Stimulated activated CD4-positive, alpha-beta T cell treated with anti-CD3 and anti-CD28 coated beads, Interleukin-12 subunit alpha, Interleukin-12 subunit beta, amount 100 ng/mL, for 48 hours (primary cell): ENCODE measurements at regions not wholly inside any gene's neighbourhood (a gene's known extent, or its start where the extent isn't known, plus 50 kb on each side); places are given as distances from the start of the nearest gene placed in this dataset.

Experiments used
- DNase-seq, 3 donors: peaks; one replicate each; pipeline ENCODE4 v3.0.0-alpha.2; 2020; ENCODE audit warnings: low read depth in 2 of 3, low spot score in 1 of 3

DNA sequence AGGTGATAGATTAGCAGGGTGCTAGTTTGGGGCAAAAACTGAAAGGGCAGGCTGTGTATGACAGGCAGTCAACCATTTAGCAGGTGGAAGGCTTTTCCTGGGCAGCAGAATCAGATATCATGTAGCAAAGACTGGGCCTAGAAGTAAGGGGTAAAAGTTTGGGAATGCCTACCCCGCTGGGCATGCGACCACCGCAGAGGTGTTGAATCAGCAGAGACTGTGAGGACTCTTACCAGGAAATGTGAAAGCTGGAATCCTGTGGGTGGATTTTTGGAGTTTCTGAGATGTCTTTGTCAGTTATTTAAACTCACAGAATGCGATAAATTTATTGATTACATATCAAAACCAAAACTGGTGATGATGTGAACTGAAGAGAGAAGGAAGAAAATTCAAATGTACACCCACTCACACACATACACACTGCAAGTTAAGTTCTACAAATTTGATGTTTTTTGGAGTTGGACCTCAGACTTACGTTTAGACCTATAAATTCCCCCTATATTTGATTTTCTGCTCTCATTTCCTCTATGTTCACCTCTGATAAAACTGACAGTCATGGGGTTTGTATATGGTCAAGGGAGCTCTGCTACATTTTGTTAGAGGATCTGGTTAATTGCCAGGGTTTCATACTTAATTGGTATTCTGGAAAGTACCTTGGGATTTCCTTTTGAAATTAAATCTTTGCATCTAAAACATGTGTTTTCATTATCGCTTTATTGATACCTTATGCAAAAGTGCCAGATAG, 333.6 kb downstream of the CSNK1G3 start:
- no peak for DNase-seq

DNA sequence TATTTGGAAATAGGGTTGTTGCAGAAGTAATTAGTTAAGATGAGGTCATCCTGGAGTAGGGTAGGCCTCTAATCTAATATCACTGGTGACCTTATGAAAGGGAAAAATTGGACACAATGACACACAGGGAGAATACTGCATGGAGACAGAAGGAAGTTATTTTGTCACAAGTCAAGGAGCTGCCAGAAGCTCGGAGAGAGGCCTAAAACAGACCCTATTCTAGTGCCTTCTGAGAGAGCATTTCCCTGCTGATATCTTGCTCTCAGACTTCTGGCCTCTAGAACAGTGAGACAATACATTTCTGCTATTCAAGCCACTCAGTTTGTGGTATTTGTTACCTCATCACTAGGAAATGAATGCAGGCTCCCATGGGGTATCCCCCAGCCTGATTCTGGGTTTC, 332.9 kb downstream of the CSNK1G3 start:
- DNase-seq, result no peak

DNA sequence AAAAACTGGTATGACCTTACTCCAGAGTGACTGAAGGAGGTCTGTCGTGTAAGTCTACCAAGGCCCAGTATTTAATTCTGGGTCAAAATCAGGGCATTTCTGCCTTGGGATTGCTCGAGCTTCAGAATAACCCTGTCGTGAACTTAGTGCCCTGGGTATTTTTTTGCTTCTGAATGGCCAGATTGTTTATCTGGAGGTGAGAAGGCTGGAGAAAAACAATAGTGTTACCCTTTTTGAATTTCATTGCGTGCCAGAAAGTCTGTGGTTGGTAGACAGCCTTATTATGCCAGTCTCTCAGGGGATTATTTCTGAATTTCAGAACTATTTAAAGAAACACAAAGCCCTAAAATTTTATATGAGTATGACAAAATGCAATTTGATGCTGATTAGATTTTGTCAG, 323.4 kb downstream of the CSNK1G3 start:
- no peak for DNase-seq

- no peak for DNase-seq
Observed at GRCh38 chr5:123830575-123830974, 318.6 kb downstream of the CSNK1G3 start.

GRCh38 chr5:123827811-123828210, 315.8 kb downstream of the CSNK1G3 start:
- no peak for DNase-seq

DNA sequence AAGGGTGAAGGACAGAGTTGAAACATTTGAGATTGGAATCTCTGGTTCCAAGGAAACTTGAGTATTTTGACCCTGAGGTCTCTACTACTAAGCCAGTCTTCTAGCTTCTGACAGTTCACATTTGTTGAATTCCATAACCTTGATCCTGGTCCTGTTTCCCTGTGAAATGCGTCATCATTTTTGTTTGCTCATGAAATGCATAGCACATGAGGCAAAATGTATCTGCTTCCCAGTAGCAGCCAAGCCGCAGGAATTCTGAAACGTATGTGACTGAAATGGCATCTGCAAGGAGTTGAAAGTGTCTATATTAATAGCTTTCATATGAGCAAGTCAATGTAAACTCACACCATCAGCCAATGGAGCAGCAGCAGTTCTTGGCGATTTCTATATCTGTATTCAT, 307.9 kb downstream of the CSNK1G3 start:
- DNase-seq, result no peak

GRCh38 chr5:123819386-123819785, 307.4 kb downstream of the CSNK1G3 start:
- no peak for DNase-seq

- DNase-seq, result no peak
Observed at GRCh38 chr5:123817267-123817666, 305.3 kb downstream of the CSNK1G3 start.

- DNase-seq, result no peak
Observed at GRCh38 chr5:123814801-123815470, 303.0 kb downstream of the CSNK1G3 start.

GRCh38 chr5:123813937-123814624, 302.1 kb downstream of the CSNK1G3 start:
- DNase-seq, result no peak

DNA sequence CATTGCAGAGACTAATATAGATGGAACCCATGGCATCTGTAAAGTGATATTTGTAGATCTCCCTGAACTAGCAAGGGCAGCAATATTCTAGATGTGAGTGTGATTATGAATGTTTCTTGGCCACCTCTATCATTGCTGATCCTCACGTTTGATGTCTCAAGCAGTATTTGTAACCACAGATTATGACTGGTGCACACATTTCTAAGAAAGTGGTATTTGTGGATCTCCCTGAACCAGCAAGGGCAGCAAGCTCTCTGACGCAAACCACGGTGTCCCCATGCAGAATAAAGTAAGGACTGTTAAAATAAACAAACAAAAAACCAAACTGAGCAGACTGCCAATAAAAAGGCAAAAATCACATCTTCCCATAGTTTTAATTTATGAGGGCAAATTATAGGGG, 301.3 kb downstream of the CSNK1G3 start:
- no peak for DNase-seq

GRCh38 chr5:123811831-123812230, 299.9 kb downstream of the CSNK1G3 start:
- DNase-seq, result no peak

DNA sequence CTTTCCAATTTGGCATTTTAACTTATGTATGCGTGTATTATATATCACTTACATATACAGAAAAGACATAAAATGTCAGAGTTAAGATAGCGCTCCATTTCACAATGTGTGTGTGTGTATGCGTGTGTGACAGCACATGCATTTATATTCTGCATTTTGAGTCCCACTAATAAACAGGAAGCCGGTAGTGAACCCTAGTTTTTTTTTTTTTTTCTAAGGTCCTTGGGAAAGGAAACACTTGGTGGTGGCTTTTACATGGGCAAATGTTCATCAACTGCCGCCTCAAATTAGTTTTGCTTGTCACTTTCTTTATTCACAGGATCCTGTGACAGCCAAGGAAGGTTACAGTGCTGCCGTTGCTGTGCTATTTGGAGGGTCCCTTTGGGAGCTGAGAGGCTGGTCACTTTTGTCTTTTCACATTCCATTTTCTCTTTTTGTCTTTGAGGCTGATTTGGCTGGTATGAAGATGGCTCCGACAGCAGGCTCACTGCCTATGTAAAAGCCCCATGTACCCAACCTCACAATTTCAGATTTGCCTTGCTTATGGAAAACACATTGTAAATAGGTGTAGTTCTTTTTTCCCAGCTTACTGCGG, 298.9 kb downstream of the CSNK1G3 start:
- no peak for DNase-seq

DNA sequence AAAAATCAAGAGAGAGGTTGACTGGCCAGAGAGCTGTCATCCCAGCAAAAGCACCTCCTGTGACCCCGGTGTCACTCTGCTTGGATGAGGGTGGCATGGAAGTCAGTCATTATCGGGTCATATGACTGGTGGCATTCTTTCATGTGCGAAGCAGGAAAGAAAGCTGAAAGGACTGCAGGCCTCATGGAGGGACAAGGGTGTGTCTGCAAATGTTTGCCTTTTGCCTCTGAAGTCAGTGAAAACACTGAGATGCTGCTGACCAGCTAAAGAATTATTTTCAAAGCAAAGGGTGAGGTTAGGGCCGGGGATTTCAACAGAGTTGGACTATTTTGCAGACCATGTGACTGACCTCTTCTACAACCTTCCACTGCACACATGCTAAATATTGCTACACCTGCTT, 298.3 kb downstream of the CSNK1G3 start:
- no peak for DNase-seq

DNA sequence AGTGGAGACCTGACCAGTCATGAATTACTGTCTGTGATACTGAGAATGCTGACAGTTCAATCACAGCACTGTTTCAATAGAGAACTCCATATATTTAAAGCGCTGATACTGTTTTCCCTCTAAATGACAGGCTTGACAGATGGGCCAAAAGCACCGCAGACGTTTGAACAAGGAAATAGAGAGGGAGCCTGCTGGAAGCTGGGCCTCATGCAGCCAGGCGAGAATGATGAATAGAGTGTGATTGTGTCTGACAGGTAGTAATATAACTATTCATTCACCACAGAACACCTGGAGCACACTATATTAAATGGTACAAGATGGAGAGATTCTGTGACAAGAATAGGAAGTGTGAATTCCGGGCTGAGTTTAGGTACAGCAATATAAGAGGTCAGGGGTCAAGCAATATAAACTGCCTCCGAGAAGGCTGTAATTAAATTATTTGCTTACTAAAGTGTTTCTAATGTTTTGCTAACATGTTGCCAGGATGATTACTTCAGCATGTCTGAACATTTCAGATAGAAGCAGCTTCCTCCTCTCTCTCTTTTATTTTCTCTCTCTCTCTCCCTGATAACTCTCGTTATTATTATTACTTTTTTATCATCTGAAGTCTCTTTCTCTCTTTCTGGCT, 297.7 kb downstream of the CSNK1G3 start:
- DNase-seq, result no peak

DNA sequence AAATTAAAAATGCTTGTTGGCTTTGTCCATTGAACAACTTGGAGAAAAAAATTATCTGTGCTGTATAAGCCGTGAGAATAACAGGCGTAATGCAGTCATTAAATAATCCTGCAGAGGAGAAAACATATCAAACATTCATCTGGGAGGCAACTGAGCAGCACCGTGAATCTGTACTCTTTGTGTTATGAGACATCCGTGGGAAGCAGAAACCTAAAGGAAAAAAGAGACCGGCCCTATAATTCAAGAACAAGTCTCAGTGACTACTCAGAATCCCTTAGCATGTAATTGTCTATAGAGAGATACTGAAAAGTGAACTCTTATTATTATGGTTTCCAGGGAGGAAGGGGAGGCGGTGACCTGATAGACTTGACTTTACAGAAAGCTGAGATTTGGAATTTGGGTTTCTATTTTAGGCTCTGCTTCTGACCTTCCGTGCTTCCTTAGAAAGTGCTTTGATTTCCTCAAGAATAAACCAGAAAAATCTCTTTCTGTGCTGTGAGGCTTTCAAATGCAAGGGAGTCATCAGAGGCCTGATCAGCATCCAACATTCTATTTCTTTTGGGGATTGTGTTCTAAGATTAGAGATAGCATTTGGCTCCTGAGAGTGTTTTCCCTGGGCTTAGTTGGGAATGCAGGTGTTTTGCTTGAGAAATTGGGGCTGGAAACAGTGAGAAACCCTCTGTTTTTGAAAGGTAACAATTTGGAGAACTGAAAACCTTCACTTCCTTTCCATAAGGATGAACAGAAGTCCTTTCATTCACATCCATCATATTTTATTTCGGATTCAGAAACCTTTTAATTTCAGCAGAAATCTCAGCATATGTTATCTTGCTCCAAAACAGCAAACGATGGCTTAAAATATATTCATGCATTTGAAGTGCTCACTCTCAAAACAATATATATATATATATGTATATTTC, 296.7 kb downstream of the CSNK1G3 start:
- DNase-seq, result no peak

DNA sequence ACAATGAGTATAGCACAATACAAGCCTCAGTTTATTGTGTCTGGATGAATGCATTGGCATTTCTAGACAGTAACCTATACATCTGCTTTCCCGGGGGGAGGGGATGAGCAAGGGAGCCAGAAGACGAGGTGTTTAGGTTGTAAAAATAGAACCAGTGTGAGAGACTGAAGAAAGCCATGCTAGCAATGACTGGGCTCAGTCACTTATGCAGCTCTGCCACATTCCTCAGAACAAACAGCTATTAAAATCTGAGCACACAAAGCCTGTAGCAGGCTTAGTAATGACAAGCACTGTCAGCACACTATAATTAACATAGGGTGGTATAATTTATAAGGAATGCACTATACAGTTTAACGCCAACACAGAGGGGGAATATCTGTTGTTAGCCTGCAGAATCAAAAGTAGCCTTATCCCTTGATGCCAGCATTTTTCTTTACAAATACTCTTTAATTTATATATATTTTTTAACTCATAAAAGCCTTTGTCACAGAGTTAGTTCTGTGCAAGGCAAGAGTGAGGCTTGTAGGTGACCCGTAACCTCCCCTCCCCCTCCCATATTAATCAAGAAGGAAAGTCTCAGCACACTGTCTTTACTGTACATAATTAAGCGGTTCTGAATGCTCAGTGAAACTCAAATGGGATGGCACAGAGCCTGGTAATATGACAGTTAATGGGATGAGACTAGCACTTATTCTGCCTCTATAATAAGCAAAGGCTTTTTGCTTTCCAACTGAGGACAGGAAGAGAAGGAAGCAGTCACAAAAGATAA, 295.4 kb downstream of the CSNK1G3 start:
- no peak for DNase-seq

DNA sequence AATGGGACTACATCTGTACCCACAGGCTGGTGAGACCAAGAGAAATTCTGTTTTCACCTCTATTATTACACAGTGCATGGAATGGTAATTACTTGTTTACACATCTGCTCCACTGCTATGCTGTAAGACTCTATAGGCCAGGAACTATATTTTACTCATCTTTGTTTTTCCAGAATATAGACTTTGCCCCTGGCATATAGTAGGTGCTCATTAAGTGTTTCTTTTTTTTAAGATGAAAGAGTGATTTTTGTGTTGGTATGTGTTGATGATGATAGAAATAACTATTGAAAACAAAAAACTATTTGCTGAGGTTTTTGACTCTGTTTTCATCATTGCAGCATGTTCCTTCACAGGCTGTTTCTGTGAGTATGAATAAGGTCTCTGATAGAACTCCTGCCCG, 294.7 kb downstream of the CSNK1G3 start:
- DNase-seq, result no peak

DNA sequence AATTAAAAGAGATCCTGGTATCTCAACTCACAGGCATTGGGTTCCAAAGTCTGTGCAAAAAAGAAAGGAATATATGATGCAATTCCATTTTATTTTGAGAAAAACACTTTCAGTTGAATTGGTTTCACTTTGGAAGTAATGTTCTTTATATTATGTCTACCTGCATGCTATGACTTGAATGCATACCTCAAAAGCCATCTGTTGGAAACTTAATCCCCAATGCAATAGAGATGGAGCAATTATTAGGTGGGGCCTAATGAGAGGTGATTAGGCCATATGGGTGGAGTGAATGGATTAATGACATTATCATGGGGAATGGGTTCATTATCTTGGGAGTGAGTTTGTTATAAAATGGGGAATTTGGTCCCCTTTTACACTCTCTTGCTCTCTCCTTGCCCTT, 293.3 kb downstream of the CSNK1G3 start:
- DNase-seq, result no peak

DNA sequence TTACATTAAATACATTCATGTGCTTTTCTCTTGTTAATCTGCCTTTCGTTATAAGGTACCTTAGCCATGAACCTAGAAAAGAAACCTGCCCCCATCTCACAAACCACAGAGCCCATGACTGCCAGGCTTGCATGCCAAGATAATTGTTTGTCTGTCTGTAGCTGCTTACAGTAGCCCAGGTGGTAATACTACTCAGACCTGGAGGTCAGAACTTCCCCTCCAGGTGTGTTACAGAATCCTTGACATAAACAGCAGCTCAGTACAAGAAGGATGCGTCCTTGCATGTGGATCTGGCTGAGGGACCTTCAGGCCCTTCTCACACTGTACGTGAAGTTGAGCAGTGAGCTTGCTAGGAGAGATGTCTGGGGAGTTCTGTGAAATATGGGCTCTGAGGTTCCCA, 291.4 kb downstream of the CSNK1G3 start:
- no peak for DNase-seq
